Fibroblast of villous mesenchyme (primary cell): ENCODE measurements at regions not wholly inside any gene's neighbourhood (a gene's known extent, or its start where the extent isn't known, plus 50 kb on each side); places are given as distances from the start of the nearest gene placed in this dataset.

ENCODE experiments used
- DNase-seq: peaks from one replicate; pipeline ENCODE4 v3.0.0-alpha.2; 2010; ENCODE audit warnings: low read depth
- H3K4me3 ChIP-seq: 2 replicates; pipeline ENCODE4 v1.5.1; 2011; ENCODE audit warnings: low read depth, mild to moderate bottlenecking, low read length
- TF ChIP-seq, protein P1 (sequence below): IDR thresholded peaks from 2 replicates; pipeline ENCODE4 v1.5.1; 2012; ENCODE audit warnings: low read depth, mild to moderate bottlenecking, low read length; ENCODE audit not compliant: insufficient read depth

DNA sequence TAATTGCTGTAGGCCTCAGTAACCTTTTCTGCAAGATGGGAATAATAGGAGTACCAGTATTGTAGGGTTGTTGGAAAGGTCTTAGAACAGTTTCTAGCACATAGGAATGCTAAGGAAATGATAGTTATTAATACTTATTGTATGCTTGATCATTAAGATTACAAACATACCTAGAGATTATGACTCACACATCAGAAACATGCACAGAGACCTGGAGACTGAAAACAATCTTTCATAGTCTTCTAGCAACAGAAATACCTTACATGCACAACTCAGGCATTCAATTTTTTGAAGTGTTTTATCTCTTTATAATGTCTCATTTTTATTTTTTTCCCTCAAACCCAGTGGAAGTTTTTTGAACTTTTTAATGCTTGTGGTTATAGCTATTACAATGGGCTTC is 104.4 kb upstream of the ZBTB20 start:
- no peak for DNase-seq
- no peak overlapping the region for H3K4me3 ChIP-seq
- TF ChIP-seq, protein P1, sequence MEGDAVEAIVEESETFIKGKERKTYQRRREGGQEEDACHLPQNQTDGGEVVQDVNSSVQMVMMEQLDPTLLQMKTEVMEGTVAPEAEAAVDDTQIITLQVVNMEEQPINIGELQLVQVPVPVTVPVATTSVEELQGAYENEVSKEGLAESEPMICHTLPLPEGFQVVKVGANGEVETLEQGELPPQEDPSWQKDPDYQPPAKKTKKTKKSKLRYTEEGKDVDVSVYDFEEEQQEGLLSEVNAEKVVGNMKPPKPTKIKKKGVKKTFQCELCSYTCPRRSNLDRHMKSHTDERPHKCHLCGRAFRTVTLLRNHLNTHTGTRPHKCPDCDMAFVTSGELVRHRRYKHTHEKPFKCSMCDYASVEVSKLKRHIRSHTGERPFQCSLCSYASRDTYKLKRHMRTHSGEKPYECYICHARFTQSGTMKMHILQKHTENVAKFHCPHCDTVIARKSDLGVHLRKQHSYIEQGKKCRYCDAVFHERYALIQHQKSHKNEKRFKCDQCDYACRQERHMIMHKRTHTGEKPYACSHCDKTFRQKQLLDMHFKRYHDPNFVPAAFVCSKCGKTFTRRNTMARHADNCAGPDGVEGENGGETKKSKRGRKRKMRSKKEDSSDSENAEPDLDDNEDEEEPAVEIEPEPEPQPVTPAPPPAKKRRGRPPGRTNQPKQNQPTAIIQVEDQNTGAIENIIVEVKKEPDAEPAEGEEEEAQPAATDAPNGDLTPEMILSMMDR, result no peak

DNA sequence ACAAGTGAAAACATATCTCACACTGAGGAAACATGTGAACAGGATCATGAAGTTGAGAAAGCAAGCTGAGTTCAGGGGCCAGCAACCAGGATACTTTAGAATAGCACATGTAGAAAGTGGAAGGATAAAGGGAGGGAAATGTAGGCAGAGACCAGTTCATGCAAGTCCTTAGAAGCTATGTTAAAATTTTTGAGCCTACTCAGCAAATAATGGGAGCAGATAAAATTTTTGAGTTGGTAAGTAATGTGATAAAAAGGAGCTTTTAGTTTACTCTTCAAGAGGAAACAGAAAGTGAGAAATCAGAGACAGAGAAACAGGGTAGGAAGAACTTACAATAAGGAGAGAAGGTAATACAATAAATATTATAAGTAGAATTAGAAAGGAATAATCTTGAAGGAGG is 105.6 kb upstream of the ZBTB20 start:
- TF ChIP-seq, protein P1, result no peak
- no peak overlapping the region for H3K4me3 ChIP-seq
- no peak for DNase-seq

DNA sequence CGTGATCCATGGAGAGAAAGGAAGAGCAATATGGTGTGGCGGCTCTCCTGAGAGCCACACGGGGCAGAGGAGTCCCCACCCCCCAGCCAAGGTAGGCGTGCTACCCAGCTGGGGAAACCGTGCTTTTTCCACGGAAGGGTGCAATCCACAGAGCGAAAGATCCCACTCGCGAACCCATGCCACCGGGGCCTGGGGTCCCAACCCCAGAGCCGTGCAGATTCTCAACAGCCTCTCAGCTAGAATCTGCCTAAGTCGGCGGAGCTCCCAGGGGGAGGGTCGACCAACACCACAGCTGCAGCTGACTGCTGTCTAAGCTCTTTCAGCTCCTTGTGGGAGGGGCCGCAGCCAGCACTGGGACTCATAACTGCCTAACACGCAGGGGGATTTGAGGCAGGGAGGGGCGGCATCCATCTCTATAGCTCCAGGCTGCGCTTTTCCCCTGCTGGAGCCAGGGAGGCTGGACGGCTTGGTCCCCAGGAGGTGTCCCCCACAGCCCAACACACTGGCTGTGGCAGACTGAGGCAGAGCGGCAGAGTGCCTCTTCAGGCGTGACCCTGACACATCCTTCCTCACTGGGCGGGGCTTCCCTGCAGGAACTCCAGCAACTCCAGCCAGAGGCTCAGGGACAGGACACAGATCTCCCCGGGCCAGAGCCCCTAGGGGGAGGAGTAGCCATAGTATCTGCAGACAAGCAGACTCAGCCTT is 107.6 kb upstream of the ZBTB20 start:
- peak; percentile 16 for DNase-seq
- peak overlapping the region; percentile 2 for H3K4me3 ChIP-seq
- TF ChIP-seq, protein P1, result no peak

DNA sequence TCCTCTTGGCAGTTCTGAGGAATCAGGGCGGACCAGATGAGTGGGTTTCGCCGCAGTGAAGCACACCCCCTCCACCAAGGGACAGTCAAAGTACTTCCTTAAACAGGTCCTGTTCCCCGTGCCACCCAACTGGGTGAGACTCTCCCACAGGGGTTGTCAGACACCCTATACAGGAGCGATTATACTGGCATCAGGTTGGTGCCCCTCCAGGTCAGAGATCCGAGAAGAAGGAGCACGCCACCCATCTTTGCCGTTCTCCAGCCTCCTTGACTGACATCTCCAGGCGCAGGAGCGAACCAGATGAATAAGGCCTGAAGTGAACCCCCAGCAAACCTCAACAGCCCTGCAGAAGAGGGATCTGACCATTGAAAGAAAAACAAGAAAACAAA is 108.1 kb upstream of the ZBTB20 start:
- TF ChIP-seq, protein P1, result no peak
- no peak for DNase-seq
- no peak overlapping the region for H3K4me3 ChIP-seq

DNA sequence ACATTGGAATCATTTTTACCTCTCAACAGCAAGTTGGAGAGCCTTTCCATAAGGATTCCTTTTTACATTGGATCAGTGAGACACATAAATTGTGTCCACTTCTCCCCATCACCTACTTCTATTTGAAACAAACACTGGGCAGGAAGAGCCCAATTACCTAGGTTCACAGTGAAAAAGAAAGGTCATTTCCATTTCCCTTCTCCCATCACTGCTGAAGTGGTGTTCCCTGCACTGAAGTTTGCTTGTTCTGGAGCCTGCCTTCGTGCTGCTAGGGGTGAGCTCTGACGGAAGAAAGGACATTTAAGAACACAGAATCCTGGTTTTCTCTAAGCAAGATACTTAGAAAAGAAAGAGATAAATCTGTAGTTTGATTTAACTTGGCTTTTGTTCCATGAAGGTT is 123.8 kb upstream of the ZBTB20 start:
- no peak overlapping the region for H3K4me3 ChIP-seq
- TF ChIP-seq, protein P1, result no peak
- no peak for DNase-seq

GRCh38 chr3:115272036-115272824 is 125.1 kb upstream of the ZBTB20 start:
- DNase-seq, result peak; percentile 11
- TF ChIP-seq, protein P1, result no peak
- H3K4me3 ChIP-seq, result no peak overlapping the region

- peak; percentile 25 for DNase-seq
- TF ChIP-seq, protein P1, result no peak
- no peak overlapping the region for H3K4me3 ChIP-seq
Observed at GRCh38 chr3:115275896-115276295, 128.8 kb upstream of the ZBTB20 start.
